ENCODE measurements at regions not wholly inside any gene's neighbourhood (a gene's known extent, or its start where the extent isn't known, plus 50 kb on each side); places are given as distances from the start of the nearest gene placed in this dataset.
"Not testable (repeated sequence)": the region's sequence is repeated elsewhere in the genome, so short reads cannot be mapped to it uniquely, and the experiment has no call there.

DNA sequence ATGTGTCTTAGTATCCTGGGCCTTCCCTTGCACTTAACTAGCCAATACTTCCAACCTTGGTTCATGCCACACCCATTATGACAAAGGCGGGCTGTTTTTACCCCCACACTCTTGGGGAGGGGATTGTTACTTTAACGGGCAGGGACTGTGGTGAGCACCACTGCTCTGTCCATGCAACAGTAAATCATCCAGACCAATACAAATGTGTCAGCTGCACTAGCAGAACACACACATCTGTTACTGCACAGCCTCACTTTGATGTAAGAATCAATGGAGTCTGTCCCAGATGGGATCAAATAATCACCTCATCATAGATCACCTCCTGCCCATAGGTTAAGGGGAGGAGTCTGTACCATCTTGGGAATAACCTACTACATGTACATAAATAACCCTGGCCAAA is 58.1 kb downstream of the NPAP1 start:
- DNase-seq (no peak), ATAC-seq (ENCODE audit: poor library complexity) (no peak)
- intact Hi-C loops (cut with DNase I), result no loop called here

- ATAC-seq (ENCODE audit: poor library complexity) (no peak), DNase-seq (no peak)
- intact Hi-C loops (cut with DNase I), result no loop called here
Observed at GRCh38 chr15:24734396-24734795, 58.8 kb downstream of the NPAP1 start.

- DNase-seq (no peak), ATAC-seq (ENCODE audit: poor library complexity) (no peak)
- intact Hi-C loops (cut with DNase I), result no loop called here
Observed at GRCh38 chr15:24745290-24745689, 69.7 kb downstream of the NPAP1 start.

- ATAC-seq (ENCODE audit: poor library complexity) (no peak), DNase-seq (no peak)
- intact Hi-C loops (cut with DNase I), result no loop called here
Observed at GRCh38 chr15:24746094-24746493, 70.5 kb downstream of the NPAP1 start.

GRCh38 chr15:24747376-24747775 is 71.8 kb downstream of the NPAP1 start:
- intact Hi-C loops (cut with DNase I), result no loop called here
- no peak for DNase-seq
- ATAC-seq (ENCODE audit: poor library complexity), result no peak

GRCh38 chr15:24748812-24749439 is 73.4 kb downstream of the NPAP1 start:
- no peak for ATAC-seq (ENCODE audit: poor library complexity)
- intact Hi-C loops (cut with DNase I), result no loop called here
- DNase-seq, result no peak

- intact Hi-C loops (cut with DNase I), result no loop called here
- DNase-seq, result no peak
Observed at GRCh38 chr15:24752354-24752753, 76.8 kb downstream of the NPAP1 start.

GRCh38 chr15:24756101-24756500 is 80.5 kb downstream of the NPAP1 start:
- intact Hi-C loops (cut with DNase I), result no loop called here
- ATAC-seq (ENCODE audit: poor library complexity), result no peak
- DNase-seq, result no peak

More at GRCh38 chr15:24752354-24752753, 76.8 kb downstream of the NPAP1 start:
- no peak for ATAC-seq (ENCODE audit: poor library complexity)

DNA sequence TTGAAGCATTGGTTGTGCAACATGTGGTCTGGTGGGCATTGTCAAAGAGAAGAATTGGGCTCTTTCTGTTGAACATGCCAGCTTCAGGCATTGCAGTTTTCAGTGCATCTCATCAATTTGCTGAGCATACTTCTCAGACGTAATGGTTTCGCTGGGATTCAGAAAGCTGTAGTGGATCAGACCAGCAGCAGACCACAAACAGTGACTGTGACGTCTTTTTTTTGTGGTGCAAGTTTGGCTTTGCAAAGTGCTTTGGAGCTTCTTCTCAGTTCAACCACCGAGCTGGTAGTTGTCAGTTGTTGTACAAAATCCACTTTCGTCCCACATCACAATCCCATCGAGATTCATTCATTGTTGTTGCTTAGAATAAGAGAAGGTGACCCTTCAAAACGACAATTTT is 84.5 kb downstream of the NPAP1 start:
- intact Hi-C loops (cut with DNase I), result loop anchor here (10.0 kb wide), 1 partner anchor 255 kb away; no protein-coding TSS in a partner anchor
- ATAC-seq (ENCODE audit: poor library complexity) (no peak), DNase-seq (no peak)

GRCh38 chr15:24761704-24762302 is 86.2 kb downstream of the NPAP1 start:
- ATAC-seq (ENCODE audit: poor library complexity) (no peak), DNase-seq (no peak)
- intact Hi-C loops (cut with DNase I), result loop anchor here (10.0 kb wide), 1 partner anchor 253 kb away; no protein-coding TSS in a partner anchor

GRCh38 chr15:24763891-24764290 is 88.3 kb downstream of the NPAP1 start:
- DNase-seq (no peak), ATAC-seq (ENCODE audit: poor library complexity) (no peak)
- intact Hi-C loops (cut with DNase I), result loop anchor here (10.0 kb wide), 1 partner anchor 251 kb away; no protein-coding TSS in a partner anchor

DNA sequence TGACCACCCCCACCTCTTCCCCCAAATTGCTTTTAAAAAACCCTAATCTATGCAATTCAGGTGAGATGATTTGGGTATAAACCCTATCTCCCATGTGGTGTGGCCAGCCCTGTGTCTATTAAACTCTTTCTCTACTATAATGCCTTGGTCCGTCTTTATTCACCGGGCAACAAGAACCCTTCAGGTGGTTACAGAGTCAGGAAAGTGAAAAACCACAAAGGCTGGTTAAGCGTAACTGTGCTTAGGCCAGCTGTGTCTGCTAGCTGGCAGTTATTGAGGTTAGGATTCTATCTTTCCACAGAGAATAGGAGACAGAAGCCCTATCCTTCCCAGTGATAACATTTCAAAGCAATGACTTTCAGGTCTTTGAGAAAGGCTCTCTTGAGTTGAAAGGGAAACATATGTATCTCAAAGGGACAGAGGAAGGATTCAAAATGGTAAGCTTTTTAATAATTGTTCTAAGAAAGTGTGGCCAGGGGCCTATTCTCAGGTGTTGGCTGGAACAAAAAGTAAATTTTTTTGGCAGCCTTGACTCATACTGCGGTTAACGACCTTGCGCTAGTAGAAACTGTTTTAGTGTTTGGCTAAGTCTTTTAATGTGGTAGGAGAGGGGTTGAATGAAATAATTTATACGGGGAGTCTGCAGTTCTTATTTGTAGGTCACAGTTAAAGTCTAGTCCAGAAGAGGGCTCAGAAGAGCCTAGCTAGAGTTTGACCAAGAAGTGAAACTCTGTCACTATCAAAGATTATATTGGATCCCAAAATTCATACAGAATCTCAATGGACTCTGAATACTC is 89.0 kb downstream of the NPAP1 start:
- intact Hi-C loops (cut with DNase I), result loop anchor here (10.0 kb wide), 1 partner anchor 250 kb away; no protein-coding TSS in a partner anchor
- DNase-seq, result no peak
- ATAC-seq (ENCODE audit: poor library complexity), result no peak

DNA sequence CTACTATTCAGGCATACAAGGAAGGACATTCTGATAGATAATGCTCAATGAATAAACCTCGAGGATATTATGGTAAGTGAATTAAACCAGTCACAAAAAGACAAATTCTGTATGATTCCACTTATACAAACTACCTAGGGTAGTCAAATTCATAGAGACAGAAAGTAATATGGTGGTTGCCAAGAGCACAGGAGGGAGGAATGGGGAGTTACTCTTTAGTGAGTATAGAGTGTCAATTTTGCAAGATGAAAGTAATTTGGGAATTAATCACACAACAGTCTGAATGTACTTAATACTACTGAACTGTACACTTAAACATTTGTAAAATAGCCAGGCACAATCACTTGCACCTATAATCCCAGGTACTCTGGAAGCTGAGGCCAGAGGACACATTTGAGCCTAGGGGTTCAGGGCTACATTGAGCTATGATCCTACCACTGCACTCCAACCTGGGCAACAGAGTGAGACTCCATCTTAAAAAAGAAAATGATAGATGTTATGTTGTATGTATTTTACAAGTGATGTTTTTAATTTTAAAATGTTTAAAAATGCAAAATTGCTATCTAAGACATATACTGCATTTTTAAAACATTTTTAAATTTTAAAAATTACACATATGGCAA is 91.0 kb downstream of the NPAP1 start:
- ATAC-seq (ENCODE audit: poor library complexity) (no peak), DNase-seq (no peak)
- intact Hi-C loops (cut with DNase I), result loop anchor here (10.0 kb wide), 1 partner anchor 248 kb away; no protein-coding TSS in a partner anchor

GRCh38 chr15:24772266-24772665 is 96.7 kb downstream of the NPAP1 start:
- DNase-seq (no peak), ATAC-seq (ENCODE audit: poor library complexity) (no peak)
- intact Hi-C loops (cut with DNase I), result no loop called here

GRCh38 chr15:24772686-24773373 is 97.3 kb downstream of the NPAP1 start:
- peak; percentile 99 for ATAC-seq (ENCODE audit: poor library complexity)
- DNase-seq, result peak; percentile 79
- intact Hi-C loops (cut with DNase I), result no loop called here

DNA sequence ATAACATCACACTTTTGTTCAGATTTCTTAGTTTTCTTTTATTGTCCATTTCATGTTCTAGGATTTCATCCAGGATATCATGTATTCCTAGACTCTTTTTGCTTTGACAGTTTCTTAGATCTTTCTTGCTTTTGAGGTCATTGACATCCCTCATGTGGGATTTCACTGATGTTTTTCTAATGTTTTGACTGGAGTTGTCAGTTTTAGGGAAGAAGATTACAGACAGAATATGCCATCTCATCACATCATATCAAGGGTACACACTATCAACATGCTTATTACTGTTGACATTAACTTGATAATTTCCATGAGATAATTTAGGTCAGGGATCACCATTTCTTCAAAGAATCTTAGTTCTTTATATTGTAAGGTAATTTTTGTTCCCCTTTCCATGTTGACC is 101.7 kb downstream of the NPAP1 start:
- intact Hi-C loops (cut with DNase I), result no loop called here
- ATAC-seq (ENCODE audit: poor library complexity), result no peak
- DNase-seq, result no peak

GRCh38 chr15:24784506-24784905 is 108.9 kb downstream of the NPAP1 start:
- no peak for DNase-seq
- intact Hi-C loops (cut with DNase I), result no loop called here
- ATAC-seq (ENCODE audit: poor library complexity), result no peak

DNA sequence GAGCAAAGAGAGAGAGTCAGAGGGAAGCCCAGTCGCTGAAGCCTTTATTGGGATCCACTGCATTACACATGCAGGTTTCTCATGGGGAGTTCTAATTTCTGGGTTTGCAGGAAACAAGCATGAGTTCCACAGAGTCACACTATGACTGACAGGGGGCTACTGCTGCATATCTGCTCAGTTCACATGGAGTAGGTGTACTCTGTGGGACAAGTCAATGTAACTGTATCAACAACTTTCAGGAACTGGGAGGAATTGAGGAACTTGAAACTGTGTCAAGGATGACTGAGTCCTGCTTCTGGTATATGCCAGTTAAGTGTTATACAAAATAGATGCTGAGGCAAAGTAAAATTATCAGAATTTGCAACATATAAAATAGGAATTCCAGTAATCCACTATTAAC is 110.8 kb downstream of the NPAP1 start:
- ATAC-seq (ENCODE audit: poor library complexity) (no peak), DNase-seq (no peak)
- intact Hi-C loops (cut with DNase I), result no loop called here

GRCh38 chr15:24802624-24803023 is 127.0 kb downstream of the NPAP1 start:
- intact Hi-C loops (cut with DNase I); ATAC-seq (ENCODE audit: poor library complexity); DNase-seq: not testable (repeated sequence)
